HCT116 (cell line): ENCODE measurements at regions not wholly inside any gene's neighbourhood (a gene's known extent, or its start where the extent isn't known, plus 50 kb on each side); places are given as distances from the start of the nearest gene placed in this dataset.

Experiments
- ATAC-seq: fragments of 200-7000 bp; cut with Tn5 transposase; 2 replicates; pipeline ENCODE4 v1.9.1; 2020; ENCODE audit warnings: mild to moderate bottlenecking, moderate library complexity
- BruUV-seq: library from RNA; stranded (reverse); fragments of 400-500 nt; replicated peaks from 2 replicates; lab custom pipeline; 2021; lab: Mats Ljungman, UMichigan
- CTCF ChIA-PET: fragments of 300-600 bp; sonication (Branson Sonifier 250); formaldehyde crosslinking; loops from one replicate; lab custom pipeline; 2021; ENCODE audit warnings: antibody characterized with exemption; lab: Charles Lee
- POLR2A ChIA-PET: fragments of 300-600, 350-600 bp; sonication (Branson Sonifier 250); formaldehyde crosslinking; loops from one replicate; lab custom pipeline; 2021; ENCODE audit warnings: antibody characterized with exemption; lab: Charles Lee
- RAD21 ChIA-PET, 2 experiments: fragments of 300-600 bp; sonication (Branson Sonifier 250); formaldehyde crosslinking; loops; one replicate each; lab custom pipeline; 2023; ENCODE audit warnings: low total read pairs in 2 of 2; ENCODE audit not compliant: uncharacterized antibody in 2 of 2, unreplicated experiment in 2 of 2, low non-redundant PET in 1 of 2; lab: Charles Lee
- DNase-seq: peaks from one replicate; pipeline ENCODE4 v3.0.0-alpha.2; 2010; ENCODE audit warnings: low read depth, low spot score
- H2AFZ ChIP-seq: fragments of 200-600 bp; shearing (Covaris generic), sonication (generic); 2 replicates; pipeline ENCODE4 v1.6.1; 2017; ENCODE audit warnings: low read depth, mixed run types, mixed read lengths, antibody characterized with exemption, low read length; ENCODE audit not compliant: poor library complexity, severe bottlenecking
- H3K27ac ChIP-seq: 2 replicates; pipeline ENCODE4 v1.5.1; 2012; ENCODE audit warnings: low read depth, low read length
- H3K27me3 ChIP-seq: fragments of 200-600 bp; sonication (generic); 2 replicates; pipeline ENCODE4 v1.6.1; 2016; ENCODE audit warnings: mixed run types, low read length, mixed read lengths; ENCODE audit not compliant: insufficient read depth
- H3K36me3 ChIP-seq, 2 experiments: fragments of 200-500 bp in 1 of 2; fragments of 200-600 bp in 1 of 2; sonication (Bioruptor generic) in 1 of 2; sonication (generic) in 1 of 2; 2 replicates each; pipeline versions ENCODE4 v1.5.1 to v1.6.1; 2014 to 2016; ENCODE audit warnings: low read length in 2 of 2, inconsistent platforms in 1 of 2, mixed read lengths in 1 of 2, mixed run types in 1 of 2; ENCODE audit not compliant: insufficient read depth in 2 of 2, control insufficient read depth in 1 of 2
- H3K4me1 ChIP-seq, 2 experiments: fragments of 200-600 bp in 1 of 2; sonication (generic) in 1 of 2; 2 replicates each; pipeline versions ENCODE4 v1.5.1 to v1.6.1; 2012 to 2017; ENCODE audit warnings: low read length in 2 of 2, inconsistent platforms in 1 of 2, mild to moderate bottlenecking in 1 of 2, mixed read lengths in 1 of 2, mixed run types in 1 of 2, moderate library complexity in 1 of 2; ENCODE audit not compliant: insufficient read depth in 2 of 2, control insufficient read depth in 1 of 2
- H3K4me2 ChIP-seq: fragments of 200-600 bp; sonication (generic); 2 replicates; pipeline ENCODE4 v1.6.1; 2017; ENCODE audit warnings: mixed run types, low read length, mixed read lengths
- H3K4me3 ChIP-seq, 2 experiments: fragments of 200-600 bp in 1 of 2; sonication (generic) in 1 of 2; replicated peaks in 1 of 2; 2 replicates each; pipeline ENCODE4 v1.5.1; 2011 to 2016; ENCODE audit warnings: low read length in 2 of 2, control low read depth in 1 of 2, low read depth in 1 of 2, mild to moderate bottlenecking in 1 of 2, mixed read lengths in 1 of 2, mixed run types in 1 of 2
- H3K79me2 ChIP-seq: fragments of 200-600 bp; sonication (generic); 2 replicates; pipeline ENCODE4 v1.6.1; 2017; ENCODE audit warnings: mild to moderate bottlenecking, mixed run types, low read length, moderate library complexity, mixed read lengths; ENCODE audit not compliant: insufficient read depth
- H3K9ac ChIP-seq: fragments of 200-600 bp; sonication (generic); 2 replicates; pipeline ENCODE4 v1.6.1; 2016; ENCODE audit warnings: low read length, mixed read lengths
- H3K9me2 ChIP-seq: fragments of 200-600 bp; sonication (generic), shearing (Covaris generic); 2 replicates; pipeline ENCODE4 v1.6.1; 2017; ENCODE audit warnings: mixed run types, mild to moderate bottlenecking, moderate library complexity; ENCODE audit not compliant: insufficient read depth
- H3K9me3 ChIP-seq, 2 experiments: fragments of 200-500 bp in 1 of 2; fragments of 200-600 bp in 1 of 2; sonication (Bioruptor generic) in 1 of 2; sonication (generic) in 1 of 2; 2 replicates each; pipeline ENCODE4 v1.6.1; 2014 to 2017; ENCODE audit warnings: low read length in 2 of 2, mixed read lengths in 2 of 2, inconsistent platforms in 1 of 2, low read depth in 1 of 2, mild to moderate bottlenecking in 1 of 2, mixed run types in 1 of 2, moderate library complexity in 1 of 2; ENCODE audit not compliant: control insufficient read depth in 1 of 2, insufficient read depth in 1 of 2
- H4K20me1 ChIP-seq: fragments of 200-600 bp; sonication (generic), shearing (Covaris generic); 2 replicates; pipeline ENCODE4 v1.6.1; 2017; ENCODE audit warnings: mixed run types, mild to moderate bottlenecking, moderate library complexity; ENCODE audit not compliant: insufficient read depth
- CBX3 ChIP-seq: IDR thresholded peaks from 2 replicates; pipeline ENCODE4 v1.6.1; 2012; ENCODE audit warnings: low read depth
- CEBPB ChIP-seq: IDR thresholded peaks from 2 replicates; pipeline ENCODE4 v1.6.1; 2012; ENCODE audit warnings: low read depth
- ELF1 ChIP-seq: IDR thresholded peaks from 2 replicates; pipeline ENCODE4 v1.6.1; 2012; ENCODE audit warnings: low read depth, borderline replicate concordance
- EZH2 ChIP-seq: fragments of 200-600 bp; sonication (generic); IDR thresholded peaks from 2 replicates; pipeline ENCODE4 v1.6.1; 2017; ENCODE audit warnings: antibody characterized with exemption, mixed run types
- EZH2phosphoT487 ChIP-seq: fragments of 200-600 bp; IDR thresholded peaks from 2 replicates; pipeline ENCODE4 v1.6.1; 2018; ENCODE audit warnings: antibody characterized with exemption, borderline replicate concordance
- FOSL1 ChIP-seq: IDR thresholded peaks from 2 replicates; pipeline ENCODE4 v1.6.1; 2012; ENCODE audit warnings: low read depth
- POLR2A ChIP-seq: IDR thresholded peaks from 2 replicates; pipeline ENCODE4 v1.7.0; 2011; ENCODE audit warnings: borderline replicate concordance; ENCODE audit not compliant: insufficient read depth, insufficient read length; ENCODE audit errors: extremely low read depth
- POLR2AphosphoS5 ChIP-seq: IDR thresholded peaks from 2 replicates; pipeline ENCODE4 v1.6.1; 2011; ENCODE audit warnings: mild to moderate bottlenecking, low read depth, low read length, moderate library complexity
- RAD21 ChIP-seq: IDR thresholded peaks from 2 replicates; pipeline ENCODE4 v1.6.1; 2012; ENCODE audit warnings: low read depth, mild to moderate bottlenecking
- REST ChIP-seq: IDR thresholded peaks from 2 replicates; pipeline ENCODE4 v1.6.1; 2012; ENCODE audit warnings: low read depth
- SP1 ChIP-seq: IDR thresholded peaks from 2 replicates; pipeline ENCODE4 v1.6.1; 2012; ENCODE audit warnings: low read depth
- SRF ChIP-seq: IDR thresholded peaks from 2 replicates; pipeline ENCODE4 v1.6.1; 2012; ENCODE audit warnings: low read depth
- TCF7L2 ChIP-seq: IDR thresholded peaks from 2 replicates; pipeline ENCODE4 v1.7.0; 2011; ENCODE audit warnings: borderline replicate concordance, inconsistent platforms; ENCODE audit not compliant: insufficient read depth, insufficient read length; ENCODE audit errors: extremely low read depth
- YY1 ChIP-seq: IDR thresholded peaks from 2 replicates; pipeline ENCODE4 v1.6.1; 2011; ENCODE audit warnings: low read length, low read depth, moderate library complexity, mild to moderate bottlenecking; ENCODE audit not compliant: insufficient replicate concordance; ENCODE audit errors: extremely low read depth
- ZFX ChIP-seq: fragments of 450-650 bp; IDR thresholded peaks from 2 replicates; pipeline ENCODE4 v1.6.1; 2017
- intact Hi-C: fragments of 100-400 bp; cut with micrococcal nuclease; formaldehyde crosslinking; loops from 2 replicates; pipeline ENCODE4 v1.10.0; 2022
- TF ChIP-seq, protein P1 (sequence below): IDR thresholded peaks from 2 replicates; pipeline ENCODE4 v1.6.1; 2012
- TF ChIP-seq, protein P2 (sequence below): IDR thresholded peaks from 2 replicates; pipeline ENCODE4 v1.6.1; 2012

GRCh38 chr1:213689260-213689659, 298.5 kb upstream of the PROX1 start:
- no peak for ATAC-seq
- Histone ChIP-seq H2AFZ (no peak overlapping the region), H3K4me3 (no peak overlapping the region), H3K4me2 (no peak overlapping the region), H3K27ac (no peak overlapping the region), H3K4me1 (no peaks in the 10 kb centered on the region)
- intact Hi-C loops: no loop called here
- no TSS peak for BruUV-seq
- ChIA-PET CTCF (no interaction called here), RAD21 (no interaction called here)
- TF ChIP-seq EZH2 (no peak), POLR2A (no peak), CEBPB (no peak), EZH2phosphoT487 (no peak), TCF7L2 (no peak), YY1 (no peak), SP1 (no peak), SRF (no peak), POLR2AphosphoS5 (no peak), CBX3 (no peak), ELF1 (no peak), ZFX (no peak), RAD21 (no peak), REST (no peak), FOSL1 (no peak)
- TF ChIP-seq, protein P1, sequence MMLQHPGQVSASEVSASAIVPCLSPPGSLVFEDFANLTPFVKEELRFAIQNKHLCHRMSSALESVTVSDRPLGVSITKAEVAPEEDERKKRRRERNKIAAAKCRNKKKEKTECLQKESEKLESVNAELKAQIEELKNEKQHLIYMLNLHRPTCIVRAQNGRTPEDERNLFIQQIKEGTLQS: no peak
- TF ChIP-seq, protein P2, sequence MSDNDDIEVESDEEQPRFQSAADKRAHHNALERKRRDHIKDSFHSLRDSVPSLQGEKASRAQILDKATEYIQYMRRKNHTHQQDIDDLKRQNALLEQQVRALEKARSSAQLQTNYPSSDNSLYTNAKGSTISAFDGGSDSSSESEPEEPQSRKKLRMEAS: no peak
- TF ChIP-seq, all 23 proteins: peak for 0
- Histone ChIP-seq H3K36me3 (no peaks in the 10 kb centered on the region), H3K9me2 (no peaks in the 10 kb centered on the region), H3K9me3 (no peaks in the 10 kb centered on the region), H3K27me3 (no peaks in the 10 kb centered on the region), H4K20me1 (no peaks in the 10 kb centered on the region), H3K79me2 (no peaks in the 10 kb centered on the region), H3K9ac (no peak overlapping the region)
- no peak for DNase-seq
- POLR2A ChIA-PET: no interaction called here
